ENCODE measurements at regions not wholly inside any gene's neighbourhood (a gene's known extent, or its start where the extent isn't known, plus 50 kb on each side); places are given as distances from the start of the nearest gene placed in this dataset.
"Not testable (repeated sequence)": the region's sequence is repeated elsewhere in the genome, so short reads cannot be mapped to it uniquely, and the experiment has no call there.

- Mint-ChIP-seq H3K4me1 (no peaks in the 10 kb centered on the region), H3K36me3 (no peaks in the 10 kb centered on the region), H3K27me3 (no peaks in the 10 kb centered on the region), H3K9me3 (peaks cover 0 to 5% (median 1%) of the 10 kb centered on the region in 11 donors), H3K4me3 (no peak overlapping the region), H3K27ac (no peak overlapping the region)
- ChIA-PET CTCF (no interaction called here), POLR2A (no interaction called here)
- ATAC-seq (no peak), DNase-seq (no peak)
- Histone ChIP-seq H3K27ac (ENCODE audit: low read depth, low read length) (no peak overlapping the region), H3K27me3 (ENCODE audit: control insufficient read depth in 2 of 2, insufficient read depth in 2 of 2, low read length in 2 of 2) (no peaks in the 10 kb centered on the region), H3K4me3 (ENCODE audit: low read length) (no peak overlapping the region), H3K9me3 (ENCODE audit: control insufficient read depth in 2 of 3, low read length in 3 of 3) (no peaks in the 10 kb centered on the region), H3K36me3 (ENCODE audit: control insufficient read depth in 2 of 3, insufficient read depth in 3 of 3, low read length in 3 of 3) (no peaks in the 10 kb centered on the region), H3K4me1 (ENCODE audit: control insufficient read depth in 2 of 2, insufficient read depth in 2 of 2, low read length in 2 of 2) (no peaks in the 10 kb centered on the region)
- intact Hi-C loops (cut with micrococcal nuclease) = no loop called here
Observed at GRCh38 chrX:143304025-143304424, 213.2 kb downstream of the SPANXN3 start.

GRCh38 chrX:143298663-143299241 lies 218.5 kb downstream of the SPANXN3 start:
- no peak overlapping the region for H3K27ac Mint-ChIP-seq
- no peaks in the 10 kb centered on the region for H3K9me3 ChIP-seq (ENCODE audit: control insufficient read depth in 2 of 3, low read length in 3 of 3)
- DNase-seq (no peak), ATAC-seq (no peak)
- intact Hi-C loops (cut with micrococcal nuclease) = no loop called here
- H3K36me3 ChIP-seq (ENCODE audit: control insufficient read depth in 2 of 3, insufficient read depth in 3 of 3, low read length in 3 of 3) = no peaks in the 10 kb centered on the region
- H3K27ac ChIP-seq (ENCODE audit: low read depth, low read length) = no peak overlapping the region
- H3K4me3 Mint-ChIP-seq = no peak overlapping the region
- POLR2A ChIA-PET = no interaction called here
- H3K36me3 Mint-ChIP-seq = no peaks in the 10 kb centered on the region
- CTCF ChIA-PET = no interaction called here
- H3K9me3 Mint-ChIP-seq = peaks cover 0 to 4% (median 0%) of the 10 kb centered on the region in 11 donors
- no peaks in the 10 kb centered on the region for H3K4me1 ChIP-seq (ENCODE audit: control insufficient read depth in 2 of 2, insufficient read depth in 2 of 2, low read length in 2 of 2)
- H3K27me3 Mint-ChIP-seq = no peaks in the 10 kb centered on the region
- no peaks in the 10 kb centered on the region for H3K4me1 Mint-ChIP-seq
- H3K27me3 ChIP-seq (ENCODE audit: control insufficient read depth in 2 of 2, insufficient read depth in 2 of 2, low read length in 2 of 2) = no peaks in the 10 kb centered on the region
- no peak overlapping the region for H3K4me3 ChIP-seq (ENCODE audit: low read length)

- no peak for DNase-seq
- no peak overlapping the region for H3K4me3 ChIP-seq (ENCODE audit: low read length)
- intact Hi-C loops (cut with micrococcal nuclease) = no loop called here
- H3K9me3 Mint-ChIP-seq = peaks cover 0 to 4% (median 0%) of the 10 kb centered on the region in 11 donors
- ChIA-PET POLR2A (no interaction called here), CTCF (no interaction called here)
- H3K4me1 ChIP-seq (ENCODE audit: control insufficient read depth in 2 of 2, insufficient read depth in 2 of 2, low read length in 2 of 2) = no peaks in the 10 kb centered on the region
- ATAC-seq = no peak
- H3K27me3 Mint-ChIP-seq = no peaks in the 10 kb centered on the region
- no peaks in the 10 kb centered on the region for H3K36me3 ChIP-seq (ENCODE audit: control insufficient read depth in 2 of 3, insufficient read depth in 3 of 3, low read length in 3 of 3)
- H3K4me1 Mint-ChIP-seq = no peaks in the 10 kb centered on the region
- H3K27ac ChIP-seq (ENCODE audit: low read depth, low read length) = no peak overlapping the region
- H3K4me3 Mint-ChIP-seq = no peak overlapping the region
- H3K27me3 ChIP-seq (ENCODE audit: control insufficient read depth in 2 of 2, insufficient read depth in 2 of 2, low read length in 2 of 2) = no peaks in the 10 kb centered on the region
- H3K27ac Mint-ChIP-seq = no peak overlapping the region
- H3K9me3 ChIP-seq (ENCODE audit: control insufficient read depth in 2 of 3, low read length in 3 of 3) = no peaks in the 10 kb centered on the region
- H3K36me3 Mint-ChIP-seq = no peaks in the 10 kb centered on the region
Observed at GRCh38 chrX:143296521-143296920, 220.8 kb downstream of the SPANXN3 start.

GRCh38 chrX:143287236-143287635 lies 230.0 kb downstream of the SPANXN3 start:
- H3K27ac ChIP-seq (ENCODE audit: low read depth, low read length) = no peak overlapping the region
- no peaks in the 10 kb centered on the region for H3K4me1 Mint-ChIP-seq
- intact Hi-C loops (cut with micrococcal nuclease) = no loop called here
- no peaks in the 10 kb centered on the region for H3K36me3 ChIP-seq (ENCODE audit: control insufficient read depth in 2 of 3, insufficient read depth in 3 of 3, low read length in 3 of 3)
- H3K9me3 Mint-ChIP-seq = peaks cover 0 to 2% (median 0%) of the 10 kb centered on the region in 11 donors
- no peaks in the 10 kb centered on the region for H3K36me3 Mint-ChIP-seq
- no peaks in the 10 kb centered on the region for H3K4me1 ChIP-seq (ENCODE audit: control insufficient read depth in 2 of 2, insufficient read depth in 2 of 2, low read length in 2 of 2)
- ChIA-PET POLR2A (no interaction called here), CTCF (no interaction called here)
- no peak overlapping the region for H3K4me3 Mint-ChIP-seq
- H3K27me3 ChIP-seq (ENCODE audit: control insufficient read depth in 2 of 2, insufficient read depth in 2 of 2, low read length in 2 of 2) = no peaks in the 10 kb centered on the region
- no peaks in the 10 kb centered on the region for H3K27me3 Mint-ChIP-seq
- H3K4me3 ChIP-seq (ENCODE audit: low read length) = no peak overlapping the region
- no peaks in the 10 kb centered on the region for H3K9me3 ChIP-seq (ENCODE audit: control insufficient read depth in 2 of 3, low read length in 3 of 3)
- no peak overlapping the region for H3K27ac Mint-ChIP-seq
- DNase-seq (no peak), ATAC-seq (no peak)

GRCh38 chrX:143270317-143270716 lies 244.6 kb downstream of the SPANXN4 start:
- peaks cover 0 to 4% (median 0%) of the 10 kb centered on the region in 11 donors for H3K9me3 Mint-ChIP-seq
- CTCF ChIA-PET = no interaction called here
- no peaks in the 10 kb centered on the region for H3K36me3 Mint-ChIP-seq
- Histone ChIP-seq H3K27me3 (ENCODE audit: control insufficient read depth in 2 of 2, insufficient read depth in 2 of 2, low read length in 2 of 2) (no peaks in the 10 kb centered on the region), H3K4me3 (ENCODE audit: low read length) (no peak overlapping the region), H3K9me3 (ENCODE audit: control insufficient read depth in 2 of 3, low read length in 3 of 3) (no peaks in the 10 kb centered on the region), H3K4me1 (ENCODE audit: control insufficient read depth in 2 of 2, insufficient read depth in 2 of 2, low read length in 2 of 2) (no peaks in the 10 kb centered on the region), H3K27ac (ENCODE audit: low read depth, low read length) (no peak overlapping the region), H3K36me3 (ENCODE audit: control insufficient read depth in 2 of 3, insufficient read depth in 3 of 3, low read length in 3 of 3) (no peaks in the 10 kb centered on the region)
- POLR2A ChIA-PET = no interaction called here
- H3K27me3 Mint-ChIP-seq = no peaks in the 10 kb centered on the region
- H3K4me1 Mint-ChIP-seq = no peaks in the 10 kb centered on the region
- no peak overlapping the region for H3K4me3 Mint-ChIP-seq
- no peak overlapping the region for H3K27ac Mint-ChIP-seq
- intact Hi-C loops (cut with micrococcal nuclease) = no loop called here
- DNase-seq (no peak), ATAC-seq (no peak)

GRCh38 chrX:143244593-143244992 lies 218.9 kb downstream of the SPANXN4 start:
- H3K36me3 ChIP-seq (ENCODE audit: control insufficient read depth in 2 of 3, insufficient read depth in 3 of 3, low read length in 3 of 3); H3K27ac Mint-ChIP-seq; H3K27me3 Mint-ChIP-seq; H3K4me3 ChIP-seq (ENCODE audit: low read length); H3K9me3 ChIP-seq (ENCODE audit: control insufficient read depth in 2 of 3, low read length in 3 of 3); POLR2A ChIA-PET; CTCF ChIA-PET; ATAC-seq; H3K4me1 ChIP-seq (ENCODE audit: control insufficient read depth in 2 of 2, insufficient read depth in 2 of 2, low read length in 2 of 2); H3K36me3 Mint-ChIP-seq; H3K4me1 Mint-ChIP-seq; H3K4me3 Mint-ChIP-seq; intact Hi-C loops (cut with micrococcal nuclease); H3K9me3 Mint-ChIP-seq; DNase-seq; H3K27me3 ChIP-seq (ENCODE audit: control insufficient read depth in 2 of 2, insufficient read depth in 2 of 2, low read length in 2 of 2); H3K27ac ChIP-seq (ENCODE audit: low read depth, low read length): not testable (repeated sequence)

- Histone ChIP-seq H3K27ac (ENCODE audit: low read depth, low read length) (no peak overlapping the region), H3K9me3 (ENCODE audit: control insufficient read depth in 2 of 3, low read length in 3 of 3) (no peaks in the 10 kb centered on the region), H3K4me3 (ENCODE audit: low read length) (no peak overlapping the region), H3K36me3 (ENCODE audit: control insufficient read depth in 2 of 3, insufficient read depth in 3 of 3, low read length in 3 of 3) (no peaks in the 10 kb centered on the region), H3K4me1 (ENCODE audit: control insufficient read depth in 2 of 2, insufficient read depth in 2 of 2, low read length in 2 of 2) (no peaks in the 10 kb centered on the region), H3K27me3 (ENCODE audit: control insufficient read depth in 2 of 2, insufficient read depth in 2 of 2, low read length in 2 of 2) (no peaks in the 10 kb centered on the region)
- H3K27me3 Mint-ChIP-seq = no peaks in the 10 kb centered on the region
- no peaks in the 10 kb centered on the region for H3K4me1 Mint-ChIP-seq
- POLR2A ChIA-PET = no interaction called here
- peaks cover 0 to 10% (median 2%) of the 10 kb centered on the region in 11 donors for H3K9me3 Mint-ChIP-seq
- CTCF ChIA-PET = no interaction called here
- no peak overlapping the region for H3K27ac Mint-ChIP-seq
- H3K36me3 Mint-ChIP-seq = no peaks in the 10 kb centered on the region
- intact Hi-C loops (cut with micrococcal nuclease) = no loop called here
- H3K4me3 Mint-ChIP-seq = no peak overlapping the region
- DNase-seq = no peak
- ATAC-seq = no peak
Observed at GRCh38 chrX:143240658-143241057, 214.9 kb downstream of the SPANXN4 start.
